ENCODE measurements at regions not wholly inside any gene's neighbourhood (a gene's known extent, or its start where the extent isn't known, plus 50 kb on each side); places are given as distances from the start of the nearest gene placed in this dataset.
"Not testable (repeated sequence)": the region's sequence is repeated elsewhere in the genome, so short reads cannot be mapped to it uniquely, and the experiment has no call there.

GRCh38 chr5:90338712-90339372 is 70.7 kb downstream of the CETN3 start:
- DNase-seq (ENCODE audit: low read depth) = no peak

- no peak for DNase-seq (ENCODE audit: low read depth)
These were observed 72.0 kb downstream of the CETN3 start for GRCh38 chr5:90337449-90338052.

- no peak for DNase-seq (ENCODE audit: low read depth)
These were observed 72.8 kb downstream of the CETN3 start for GRCh38 chr5:90336752-90337151.

DNA sequence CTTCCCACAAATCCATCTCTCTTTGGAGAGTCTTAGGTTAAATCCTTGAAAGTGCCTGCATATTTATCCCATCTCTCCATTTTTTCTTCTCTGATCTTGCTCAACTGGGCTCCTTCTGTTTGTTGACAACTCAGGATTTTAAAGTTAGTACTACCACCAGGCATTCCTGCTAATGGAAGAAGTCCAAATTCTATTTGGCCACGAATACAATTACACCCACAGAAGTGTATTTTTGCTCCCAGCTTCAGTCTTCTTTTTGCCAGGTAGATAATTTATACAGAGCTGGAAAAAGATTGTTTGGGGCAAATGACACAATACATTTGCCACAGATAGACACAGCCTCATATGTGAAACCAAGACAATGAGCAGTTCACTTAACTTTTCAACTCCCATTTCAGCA is 74.8 kb downstream of the CETN3 start:
- no peak for DNase-seq (ENCODE audit: low read depth)

GRCh38 chr5:90329911-90330310 is 79.6 kb downstream of the CETN3 start:
- DNase-seq (ENCODE audit: low read depth) = no peak

DNA sequence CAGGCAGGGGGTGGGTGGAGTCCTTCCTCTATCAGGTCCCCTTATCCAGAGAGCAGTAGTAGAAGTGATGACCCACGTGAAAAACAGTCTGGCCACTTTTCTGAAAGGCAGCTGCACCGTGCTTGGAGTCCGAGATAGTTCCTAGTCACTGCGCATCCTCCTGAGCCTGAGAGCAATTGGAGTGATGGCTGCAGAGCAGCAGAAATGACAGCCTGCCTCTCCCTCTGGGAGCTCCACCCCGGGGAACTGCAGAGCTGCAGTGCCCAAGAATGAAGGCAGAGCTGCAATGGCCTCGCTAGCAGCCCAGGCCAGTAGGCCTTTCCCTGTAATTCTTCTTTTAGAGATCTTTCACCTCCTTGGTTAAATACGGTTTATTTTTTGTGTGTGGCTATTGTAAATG is 82.6 kb downstream of the CETN3 start:
- DNase-seq (ENCODE audit: low read depth) = no peak

GRCh38 chr5:90325093-90325492 is 84.5 kb downstream of the CETN3 start:
- no peak for DNase-seq (ENCODE audit: low read depth)

GRCh38 chr5:90320348-90320747 is 89.2 kb downstream of the CETN3 start:
- not testable (repeated sequence) for DNase-seq (ENCODE audit: low read depth)

GRCh38 chr5:90312027-90312426 is 97.5 kb downstream of the CETN3 start:
- no peak for DNase-seq (ENCODE audit: low read depth)

- no peak for DNase-seq (ENCODE audit: low read depth)
These were observed 98.2 kb downstream of the CETN3 start for GRCh38 chr5:90311401-90311800.

DNA sequence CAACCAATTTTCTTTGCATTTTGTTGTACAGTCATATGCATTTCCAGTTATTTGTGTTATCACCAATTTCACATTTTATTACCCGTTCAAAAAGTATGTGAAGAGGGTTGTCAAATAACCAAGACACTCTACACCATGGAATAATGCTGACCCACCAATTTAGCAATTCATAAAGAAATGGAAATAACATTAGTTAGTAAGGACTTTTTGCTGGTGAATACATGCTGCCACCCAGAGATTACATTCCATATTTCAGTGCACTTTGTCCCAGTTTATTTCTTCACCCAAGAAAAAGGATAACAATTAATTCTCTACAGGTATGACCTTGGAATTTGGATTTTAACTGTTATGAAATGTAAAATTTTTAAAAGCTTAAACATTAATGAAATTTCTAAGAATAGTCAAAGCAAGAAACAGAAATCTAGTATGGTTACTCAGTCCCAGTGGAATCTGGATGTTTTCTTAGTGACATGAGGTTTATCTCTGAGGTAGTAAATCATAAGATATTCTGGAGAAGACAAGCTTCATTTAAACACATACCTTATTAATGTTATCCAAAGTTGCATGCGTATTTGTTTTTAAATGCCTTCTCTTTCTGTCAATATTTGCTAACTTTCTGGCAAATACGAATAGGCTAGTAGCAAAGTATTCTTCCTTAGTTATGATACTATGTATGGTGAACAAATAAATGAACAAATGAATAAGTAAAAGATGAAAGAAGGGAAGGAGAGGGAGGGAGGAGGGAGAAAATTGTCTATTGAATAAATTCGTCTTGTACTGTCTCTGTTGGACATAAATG is 100.6 kb downstream of the CETN3 start:
- no peak for DNase-seq (ENCODE audit: low read depth)

DNA sequence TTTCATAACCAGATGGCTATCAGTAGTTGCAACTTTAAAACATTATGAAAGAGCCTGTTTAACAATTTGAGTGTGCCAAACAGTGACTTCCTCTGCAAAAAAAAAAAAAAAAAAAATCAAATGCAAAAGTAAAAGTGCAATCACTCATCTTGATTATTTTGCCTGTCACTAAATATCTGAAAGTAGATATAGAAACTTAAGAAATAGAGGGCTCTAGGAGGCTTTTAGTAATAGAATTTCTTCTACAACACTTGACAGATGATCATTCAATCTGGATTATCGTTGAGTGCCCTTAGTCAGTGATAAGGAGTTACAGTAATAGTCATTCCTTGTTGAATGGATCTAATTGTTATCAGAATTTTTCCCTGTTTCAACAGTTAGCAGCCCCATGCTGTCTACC is 101.8 kb downstream of the CETN3 start:
- DNase-seq (ENCODE audit: low read depth) = no peak

- no peak for DNase-seq (ENCODE audit: low read depth)
These were observed 102.2 kb downstream of the CETN3 start for GRCh38 chr5:90307322-90307721.

GRCh38 chr5:90306613-90307012 is 102.9 kb downstream of the CETN3 start:
- DNase-seq (ENCODE audit: low read depth) = no peak

DNA sequence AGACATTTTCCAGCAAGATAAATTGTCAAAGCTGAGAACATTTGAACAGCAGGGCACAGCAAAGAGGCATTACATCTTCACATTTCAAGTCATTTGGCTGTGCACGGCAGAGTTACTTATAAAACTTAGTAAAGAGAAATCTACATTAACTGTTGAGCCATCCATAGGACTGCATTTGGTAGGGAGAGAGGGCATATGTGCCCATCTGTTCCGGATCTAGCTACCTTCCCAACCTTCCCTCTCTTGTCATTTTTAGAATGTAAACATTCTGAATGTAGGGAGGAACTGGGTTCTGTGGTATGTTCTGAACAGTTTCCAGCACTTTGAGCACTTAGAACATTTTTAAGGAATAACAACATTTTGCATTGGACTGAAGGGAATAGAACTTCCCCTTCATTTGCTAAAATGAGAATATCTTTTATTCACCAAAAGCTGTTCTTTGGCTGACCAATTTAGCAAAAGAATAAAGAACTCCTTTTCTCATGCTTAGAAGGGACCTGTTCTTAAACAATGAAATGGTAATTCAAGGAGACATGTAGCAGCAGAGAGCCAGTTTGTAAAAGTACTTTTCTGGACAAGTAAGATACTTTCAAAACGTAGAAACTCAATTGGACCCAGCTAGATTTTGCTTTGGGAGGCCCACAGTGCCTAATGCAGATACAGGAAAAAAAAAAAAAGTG is 104.4 kb downstream of the CETN3 start:
- DNase-seq (ENCODE audit: low read depth) = no peak

- DNase-seq (ENCODE audit: low read depth) = no peak
These were observed 108.3 kb downstream of the CETN3 start for GRCh38 chr5:90301248-90301647.

GRCh38 chr5:90297045-90297764 is 112.4 kb downstream of the CETN3 start:
- DNase-seq (ENCODE audit: low read depth) = no peak

DNA sequence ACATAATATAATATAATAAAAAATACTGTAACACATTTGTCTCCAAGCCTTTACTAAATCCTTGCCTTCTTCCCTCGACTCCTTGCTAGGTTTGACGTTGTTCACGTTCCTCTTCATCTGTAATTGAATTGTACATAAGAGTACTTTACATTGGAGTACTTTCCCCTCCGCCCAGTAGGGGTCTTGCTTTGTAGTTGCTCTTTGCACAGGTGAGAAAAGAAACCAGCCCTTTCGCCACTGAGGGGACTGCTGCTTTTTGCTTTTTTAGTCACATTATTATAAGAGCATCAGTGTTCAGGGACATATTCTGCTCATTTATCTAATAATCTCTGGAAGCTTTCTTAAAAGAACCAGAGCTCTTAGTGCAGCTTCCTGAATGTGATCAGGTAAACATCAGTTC is 115.0 kb downstream of the CETN3 start:
- DNase-seq (ENCODE audit: low read depth) = no peak

GRCh38 chr5:90293931-90294330 is 115.6 kb downstream of the CETN3 start:
- no peak for DNase-seq (ENCODE audit: low read depth)

DNA sequence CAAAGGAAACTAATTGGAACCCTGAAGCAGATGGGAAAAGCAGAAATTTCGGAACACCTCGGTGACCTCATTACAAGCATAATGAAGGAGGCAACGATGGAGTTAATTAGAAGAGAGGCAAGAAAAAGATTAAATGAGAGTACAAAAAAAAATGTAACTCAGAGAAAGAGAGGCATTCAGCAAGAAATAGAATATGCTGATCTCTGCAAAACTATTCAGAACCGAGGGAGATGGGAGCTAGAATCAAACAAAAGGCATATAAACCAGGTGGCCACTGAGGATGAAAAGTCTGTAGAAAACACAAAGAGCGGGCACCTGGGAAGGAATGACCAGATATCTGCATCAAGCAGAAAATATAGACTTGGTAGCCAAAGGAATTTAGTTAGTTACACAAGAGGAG is 118.9 kb downstream of the CETN3 start:
- no peak for DNase-seq (ENCODE audit: low read depth)

- no peak for DNase-seq (ENCODE audit: low read depth)
These were observed 119.7 kb downstream of the CETN3 start for GRCh38 chr5:90289837-90290236.

DNA sequence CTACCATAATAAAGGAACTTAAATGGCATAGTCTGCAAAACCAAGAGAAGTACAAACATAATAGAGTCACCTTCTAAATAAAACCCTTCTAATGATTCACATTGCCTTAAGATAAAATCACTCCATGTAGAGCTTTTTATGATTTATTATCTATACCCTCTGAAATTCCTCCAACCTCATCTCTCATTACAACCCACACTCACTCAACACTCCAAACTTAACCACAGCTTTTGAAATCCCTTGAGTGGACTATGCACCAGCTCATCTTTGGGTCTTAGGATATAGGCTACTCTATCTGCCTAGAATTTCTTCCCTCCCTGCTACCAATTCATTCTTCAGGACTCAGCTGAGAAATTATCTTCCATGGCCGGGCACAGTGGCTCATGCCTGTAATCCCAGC is 122.5 kb downstream of the CETN3 start:
- DNase-seq (ENCODE audit: low read depth) = no peak

Data from HS-27A (cell line).